Activated CD4-positive, alpha-beta T cell treated with anti-CD3 and anti-CD28 coated beads for 24 hours (primary cell): ENCODE measurements at regions not wholly inside any gene's neighbourhood (a gene's known extent, or its start where the extent isn't known, plus 50 kb on each side); places are given as distances from the start of the nearest gene placed in this dataset.

ENCODE experiments used
- DNase-seq, 2 donors: peaks; one replicate each; pipeline ENCODE4 v3.0.0-alpha.2; 2020; ENCODE audit warnings: low read depth in 2 of 2

GRCh38 chr7:17126413-17127268 lies 171.8 kb upstream of the AHR start:
- no peak for DNase-seq

DNA sequence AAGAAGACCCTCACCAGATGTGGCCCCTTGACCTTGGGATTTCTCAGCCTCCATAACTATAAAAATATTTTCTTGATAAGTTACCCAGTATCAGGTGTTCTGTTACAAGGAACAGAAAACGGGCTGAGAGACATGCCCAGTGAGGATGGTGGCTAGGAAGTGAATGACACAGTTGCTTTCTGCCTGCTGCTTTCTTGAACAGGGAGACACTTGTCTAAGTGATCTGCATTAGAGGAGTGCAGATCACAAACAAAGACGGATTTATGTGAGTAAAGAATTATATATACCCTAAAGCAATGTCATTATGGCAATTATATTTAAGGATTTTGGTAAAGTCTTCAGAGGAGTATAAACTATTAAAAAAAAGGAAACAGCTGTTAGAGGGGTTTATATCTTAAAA lies 169.2 kb upstream of the AHR start:
- no peak for DNase-seq

DNA sequence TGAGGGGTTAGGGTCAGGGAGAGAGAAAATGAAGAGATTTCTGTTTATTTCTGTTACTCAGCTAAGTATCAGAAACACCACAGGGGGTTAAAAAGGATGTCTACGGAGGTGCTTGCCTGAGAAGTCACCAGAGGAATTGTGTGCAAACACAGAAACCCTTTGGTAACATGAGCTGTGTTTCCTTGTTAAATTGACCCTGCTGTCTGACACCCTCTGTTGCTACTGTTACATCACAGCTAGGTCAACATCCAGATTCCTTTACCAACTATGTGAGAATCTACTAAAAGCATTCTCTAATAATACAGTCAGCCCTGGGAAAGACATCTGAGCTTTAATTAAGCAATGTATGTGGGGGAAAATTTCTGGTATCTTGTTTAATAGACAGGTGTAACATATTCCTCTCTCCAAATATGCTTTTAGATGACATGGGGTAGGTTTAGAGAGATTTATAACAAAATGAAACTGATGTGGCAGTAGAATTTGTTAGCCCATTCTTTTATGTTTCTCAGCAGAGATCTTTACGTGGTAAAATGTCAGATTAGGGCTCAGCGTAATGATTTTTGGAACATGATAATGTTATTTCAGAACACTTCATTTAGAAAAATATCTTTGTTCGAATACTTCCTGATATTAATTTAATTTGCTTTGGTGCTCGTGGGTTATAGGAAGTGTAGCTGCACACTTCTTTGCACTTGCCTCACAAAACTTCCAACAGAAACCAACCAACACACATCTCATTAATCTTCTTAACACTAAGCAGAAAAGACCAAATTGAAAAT lies 168.0 kb upstream of the AHR start:
- DNase-seq: no peak

GRCh38 chr7:17131060-17131345 lies 167.4 kb upstream of the AHR start:
- no peak for DNase-seq

GRCh38 chr7:17131983-17132655 lies 166.3 kb upstream of the AHR start:
- DNase-seq: no peak

- no peak for DNase-seq
Measured at GRCh38 chr7:17132726-17133125, 165.7 kb upstream of the AHR start.

DNA sequence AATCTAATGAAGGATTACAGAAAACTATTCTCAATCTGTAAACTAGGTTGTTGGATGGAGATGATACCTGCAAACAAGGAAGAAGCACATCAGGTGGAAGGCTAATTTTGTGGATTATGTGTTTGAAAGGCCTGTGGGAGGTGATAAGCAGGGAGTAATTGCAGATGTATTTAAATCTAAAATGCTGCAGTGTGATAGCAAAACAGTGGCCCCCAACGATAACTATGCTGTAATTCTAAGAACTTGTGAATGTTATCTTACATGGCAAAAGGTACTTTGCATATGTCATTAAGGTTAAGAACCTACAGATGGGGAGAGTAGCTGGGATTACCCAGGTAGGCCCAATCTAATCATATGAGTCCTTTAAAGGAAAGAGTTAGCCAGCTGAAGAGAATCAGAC lies 164.5 kb upstream of the AHR start:
- DNase-seq: no peak

DNA sequence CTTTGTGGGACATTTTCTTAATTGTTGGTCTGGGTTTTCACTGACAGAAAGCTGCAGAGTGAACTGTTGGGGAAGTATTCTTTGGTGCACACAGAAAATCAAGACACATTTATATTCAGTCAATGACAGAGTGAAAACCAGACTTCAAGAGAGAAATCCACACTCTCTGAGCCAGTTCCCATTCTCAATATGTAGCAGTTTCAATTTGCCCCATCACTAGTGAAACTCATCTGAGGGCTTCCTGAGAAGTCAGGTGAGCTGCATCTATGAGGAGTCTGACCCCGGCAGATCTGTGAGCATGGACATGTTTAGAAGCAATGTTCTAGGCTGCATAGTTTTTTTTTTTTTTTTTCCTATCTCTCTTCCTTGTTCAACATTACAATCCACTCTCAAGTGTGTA lies 163.7 kb upstream of the AHR start:
- no peak for DNase-seq

DNA sequence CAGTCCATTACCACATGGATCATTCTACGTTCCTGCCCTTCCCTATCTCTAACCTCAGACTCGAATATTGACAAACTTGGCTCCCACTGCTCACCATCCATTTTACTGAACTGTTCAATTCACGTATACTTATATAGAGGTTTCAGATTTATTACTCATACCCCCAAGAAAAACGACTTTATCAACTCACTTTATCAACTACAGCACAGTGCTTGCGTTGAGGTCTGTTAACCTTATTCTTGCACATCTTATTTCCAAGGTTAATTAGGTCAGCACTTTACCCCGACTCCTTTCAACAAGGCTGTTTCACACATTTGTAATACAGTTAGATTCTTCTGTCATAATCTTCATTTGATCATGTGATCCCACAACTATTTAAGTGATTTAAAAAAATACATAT lies 162.3 kb upstream of the AHR start:
- no peak for DNase-seq

- peak in 1 of 2 donors; percentile 10 for DNase-seq
Measured at GRCh38 chr7:17139081-17139480, 159.4 kb upstream of the AHR start.

- no peak for DNase-seq
Measured at GRCh38 chr7:17140406-17140805, 158.0 kb upstream of the AHR start.

DNA sequence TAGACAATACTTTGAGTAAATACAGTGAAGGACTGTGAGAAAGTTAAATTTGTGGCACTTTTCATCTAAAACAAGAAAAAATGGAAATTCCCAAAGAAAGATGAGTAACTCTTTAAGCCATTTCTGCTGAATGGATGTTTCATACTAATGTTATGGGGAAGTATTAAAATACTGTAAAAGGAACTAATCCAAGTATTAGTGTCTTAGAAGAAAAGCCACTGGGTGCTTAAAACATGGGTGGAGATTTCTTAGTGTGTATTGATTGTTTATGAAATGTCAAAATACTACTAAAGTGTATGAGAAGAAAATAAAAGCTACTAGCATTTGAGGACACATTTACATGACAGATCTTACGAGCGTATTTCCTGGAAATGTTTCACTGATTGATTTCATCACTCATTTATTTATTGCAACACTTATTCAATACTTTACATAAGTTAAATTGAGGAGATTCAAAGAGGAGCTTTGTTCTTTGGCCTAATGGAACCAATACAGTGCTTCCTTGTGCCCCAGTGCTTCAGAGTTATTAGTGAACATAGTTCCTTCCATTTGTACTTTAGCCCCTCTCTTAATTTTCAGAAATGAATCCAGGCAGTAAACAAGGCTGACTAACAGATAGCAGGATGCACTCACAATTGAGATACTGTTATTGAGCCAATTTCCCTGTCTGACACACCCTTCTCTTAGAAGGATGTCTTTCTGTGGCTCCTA lies 155.5 kb upstream of the AHR start:
- DNase-seq: no peak

GRCh38 chr7:17144322-17144721 lies 154.1 kb upstream of the AHR start:
- DNase-seq: peak; percentile 48 to 50

GRCh38 chr7:17146621-17147020 lies 151.8 kb upstream of the AHR start:
- no peak for DNase-seq

GRCh38 chr7:17147409-17147808 lies 151.0 kb upstream of the AHR start:
- DNase-seq: no peak

- no peak for DNase-seq
Measured at GRCh38 chr7:17150018-17150417, 148.4 kb upstream of the AHR start.

DNA sequence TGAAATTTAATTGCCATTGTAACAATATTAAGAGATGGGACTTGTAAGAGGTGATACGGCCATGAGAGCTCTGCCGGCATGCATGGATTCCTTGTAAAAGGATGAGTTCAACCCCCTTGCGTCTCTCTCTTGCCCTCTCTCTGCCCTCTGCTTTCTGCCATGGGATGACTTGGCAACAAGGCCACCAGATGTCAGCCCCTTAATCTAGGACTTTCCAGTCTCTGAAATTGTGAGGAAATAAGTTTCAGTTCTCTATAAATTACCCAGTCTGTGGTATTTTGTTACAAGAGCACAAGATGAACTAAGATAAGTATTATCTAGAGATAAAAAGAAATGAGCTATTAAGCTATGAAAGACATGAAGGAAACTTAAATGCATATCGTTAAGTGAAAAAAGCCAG lies 145.7 kb upstream of the AHR start:
- no peak for DNase-seq

DNA sequence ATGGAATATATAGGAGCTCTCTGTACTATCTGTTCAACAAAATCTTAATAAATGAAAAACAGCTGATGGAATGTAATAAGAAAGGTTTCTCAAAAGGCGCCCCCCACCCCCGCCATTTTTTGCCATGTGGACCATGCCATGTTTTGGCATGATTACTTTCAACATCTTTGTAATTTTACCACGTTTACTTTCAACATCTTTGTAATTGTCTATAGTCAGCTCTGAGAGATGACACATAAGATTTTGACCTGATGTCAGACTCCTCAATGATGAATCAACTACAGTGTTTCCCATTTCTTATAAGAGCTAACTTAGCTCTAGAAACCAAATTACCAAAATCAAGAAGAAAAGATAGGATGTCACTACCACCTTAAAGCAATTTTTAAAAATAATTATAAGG lies 144.9 kb upstream of the AHR start:
- DNase-seq: no peak

DNA sequence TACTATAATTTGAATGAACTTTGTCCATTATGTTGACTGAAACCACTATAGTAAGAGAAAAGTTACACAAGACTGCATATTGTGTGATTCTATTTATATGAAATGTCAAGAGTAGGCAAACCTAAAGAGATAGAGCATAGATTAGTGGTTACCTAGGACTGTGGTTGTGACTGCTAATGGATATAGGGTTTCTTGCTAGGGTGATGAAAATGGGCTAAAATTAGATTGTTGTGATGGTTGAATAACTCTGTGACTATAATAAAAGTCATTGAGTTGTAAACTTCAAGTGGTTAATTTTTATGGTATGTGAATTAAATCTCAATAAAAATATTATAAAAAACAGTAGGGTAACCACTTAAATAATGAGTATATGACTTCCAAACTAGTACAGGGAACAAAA lies 142.9 kb upstream of the AHR start:
- DNase-seq: no peak

- no peak for DNase-seq
Measured at GRCh38 chr7:17158261-17158660, 140.2 kb upstream of the AHR start.

GRCh38 chr7:17159500-17160037 lies 138.9 kb upstream of the AHR start:
- DNase-seq: no peak

DNA sequence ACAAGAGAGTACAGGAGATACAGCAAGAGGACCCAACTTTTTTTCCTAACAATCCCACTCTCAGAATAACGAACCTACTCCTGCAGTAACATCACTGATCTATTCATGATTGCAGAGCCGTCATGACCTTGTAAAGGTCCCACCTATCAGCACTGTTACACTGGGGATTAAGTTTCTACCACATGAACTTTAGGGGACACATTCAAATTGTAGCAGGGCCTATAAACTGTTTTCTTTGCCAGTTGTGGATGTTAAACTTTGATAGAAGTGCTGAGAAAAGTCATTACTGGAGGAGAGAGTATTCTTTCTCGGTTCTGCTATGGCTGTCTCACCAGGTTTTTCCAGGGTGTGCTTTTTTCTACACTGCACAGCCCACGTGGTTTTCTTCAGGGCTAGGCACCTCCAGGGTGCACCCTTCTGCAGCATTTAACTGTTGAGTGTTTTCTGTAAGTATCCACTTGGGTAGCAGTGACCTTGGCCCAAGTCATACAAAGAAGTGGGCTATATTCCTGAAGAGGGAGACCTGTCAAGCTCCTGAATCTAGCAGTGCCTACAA lies 131.6 kb upstream of the AHR start:
- no peak for DNase-seq
